Prostate gland (tissue), 2 donors: ENCODE measurements at regions not wholly inside any gene's neighbourhood (a gene's known extent, or its start where the extent isn't known, plus 50 kb on each side); places are given as distances from the start of the nearest gene placed in this dataset.

Experiments
- DNase-seq: peaks from one replicate; pipeline ENCODE4 v3.0.0-alpha.2; 2019; ENCODE audit warnings: low spot score
- H3K27ac ChIP-seq, 2 donors: fragments of 200-600 bp; sonication (generic); 2 replicates each; pipeline ENCODE4 v1.5.1; 2017 to 2019
- H3K27me3 ChIP-seq: fragments of 200-600 bp; sonication (generic); replicated peaks from 2 replicates; pipeline ENCODE4 v1.5.1; 2019; ENCODE audit not compliant: insufficient read depth
- H3K36me3 ChIP-seq, 2 donors: fragments of 200-600 bp; sonication (generic); 1 replicate in 1 of 2; 2 replicates in 1 of 2; pipeline versions ENCODE4 v1.5.1 to v1.8.1; 2017 to 2019
- H3K4me1 ChIP-seq: fragments of 200-600 bp; sonication (generic); replicated peaks from 2 replicates; pipeline ENCODE4 v1.5.1; 2019
- H3K4me3 ChIP-seq, 2 donors: fragments of 200-600 bp; sonication (generic); 2 replicates each; pipeline ENCODE4 v1.5.1; 2017 to 2019
- H3K9me3 ChIP-seq: fragments of 200-600 bp; sonication (generic); 2 replicates; pipeline ENCODE4 v1.5.1; 2017
- CTCF ChIP-seq, 4 experiments: fragments of 200-600 bp in 2 of 4; fragments of 450-650 bp in 2 of 4; sonication (generic) in 2 of 4; IDR thresholded peaks; 1 replicate in 3 of 4; 2 replicates in 1 of 4; pipeline ENCODE4 v1.5.1; 2016 to 2019; ENCODE audit warnings: antibody characterized with exemption in 4 of 4, mild to moderate bottlenecking in 2 of 4, moderate library complexity in 2 of 4
- POLR2A ChIP-seq: fragments of 450-650 bp; IDR thresholded peaks from one replicate; pipeline ENCODE4 v1.6.1; 2016; ENCODE audit warnings: antibody characterized with exemption, mild to moderate bottlenecking
- POLR2AphosphoS5 ChIP-seq: sonication (generic); formaldehyde crosslinking; IDR thresholded peaks from one replicate; pipeline ENCODE4 v1.6.1; 2017; ENCODE audit warnings: antibody characterized with exemption
- WGBS: methylation state at CpG from one replicate; pipeline ENCODE4 v1.1.5; 2018; 5-methylcytosine and 5-hydroxymethylcytosine counted together
- intact Hi-C: fragments of 100-400 bp; cut with DNase I; formaldehyde crosslinking; loops from one replicate; pipeline ENCODE4 v1.14.2; 2022

- Histone ChIP-seq H3K9me3 (no peaks in the 10 kb centered on the region), H3K4me3 (no peak overlapping the region), H3K27me3 (no peaks in the 10 kb centered on the region), H3K36me3 (no peaks in the 10 kb centered on the region), H3K27ac (no peak overlapping the region), H3K4me1 (no peaks in the 10 kb centered on the region)
- intact Hi-C loops: no loop called here
- TF ChIP-seq CTCF (IDR thresholded peaks at IDR 0.05) (no peak), POLR2AphosphoS5 (no peak), POLR2A (no peak)
- 74% methylated on average over 7 of the region's 7 CpGs for whole genome bisulfite sequencing
- no peak for DNase-seq
Observed at GRCh38 chr16:85165781-85166180, 53.5 kb upstream of the CIBAR2 start.

- intact Hi-C loops: no loop called here
- WGBS: 78% methylated on average over 7 of the region's 7 CpGs
- H3K27ac ChIP-seq: no peak overlapping the region
Observed at GRCh38 chr16:85166281-85166680, 54.0 kb upstream of the CIBAR2 start.

GRCh38 chr16:85166699-85167588 is 54.7 kb upstream of the CIBAR2 start:
- 92% methylated on average over 22 of the region's 22 CpGs for WGBS
- Histone ChIP-seq H3K27ac (no peak overlapping the region), H3K4me1 (no peaks in the 10 kb centered on the region), H3K36me3 (no peaks in the 10 kb centered on the region), H3K4me3 (no peak overlapping the region), H3K9me3 (no peaks in the 10 kb centered on the region), H3K27me3 (no peaks in the 10 kb centered on the region)
- TF ChIP-seq CTCF (IDR thresholded peaks at IDR 0.05) (no peak), POLR2AphosphoS5 (no peak), POLR2A (no peak)
- DNase-seq: no peak
- intact Hi-C loops: no loop called here

More at GRCh38 chr16:85166281-85166680, 54.0 kb upstream of the CIBAR2 start:
- Histone ChIP-seq H3K27me3 (no peaks in the 10 kb centered on the region), H3K9me3 (no peaks in the 10 kb centered on the region), H3K4me3 (no peak overlapping the region), H3K4me1 (no peaks in the 10 kb centered on the region), H3K36me3 (no peaks in the 10 kb centered on the region)
- DNase-seq: no peak
- TF ChIP-seq POLR2AphosphoS5 (no peak), CTCF (IDR thresholded peaks at IDR 0.05) (no peak), POLR2A (no peak)

GRCh38 chr16:85167589-85168537 is 55.6 kb upstream of the CIBAR2 start:
- 80% methylated on average over 22 of the region's 22 CpGs for WGBS
- Histone ChIP-seq H3K36me3 (no peaks in the 10 kb centered on the region), H3K27me3 (no peaks in the 10 kb centered on the region), H3K27ac (no peak overlapping the region), H3K4me1 (no peaks in the 10 kb centered on the region), H3K9me3 (no peaks in the 10 kb centered on the region), H3K4me3 (no peak overlapping the region)
- DNase-seq: no peak
- intact Hi-C loops: no loop called here
- TF ChIP-seq CTCF (IDR thresholded peaks at IDR 0.05) (no peak), POLR2AphosphoS5 (no peak), POLR2A (no peak)
